ENCODE measurements at regions not wholly inside any gene's neighbourhood (a gene's known extent, or its start where the extent isn't known, plus 50 kb on each side); places are given as distances from the start of the nearest gene placed in this dataset.
"Not testable (repeated sequence)": the region's sequence is repeated elsewhere in the genome, so short reads cannot be mapped to it uniquely, and the experiment has no call there.

DNA sequence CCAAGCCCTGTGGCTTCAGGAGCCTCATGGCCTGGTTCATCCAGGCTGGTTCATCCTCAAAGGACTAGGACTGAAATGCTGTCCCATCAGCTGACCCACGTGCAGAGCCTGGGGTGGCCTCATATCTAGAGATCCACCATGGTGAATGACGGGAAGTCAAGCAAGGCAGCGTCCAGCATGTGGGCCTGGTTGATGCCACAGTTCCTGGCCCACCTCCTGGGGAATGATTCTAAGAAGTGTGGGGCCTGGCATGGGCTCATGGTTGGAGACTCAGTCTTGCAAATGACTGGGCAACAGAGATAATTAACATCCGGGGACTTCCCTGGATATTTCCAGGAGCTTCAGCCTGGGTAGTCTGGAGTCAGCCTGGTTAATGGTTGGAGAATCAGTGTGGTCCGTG, 302.4 kb upstream of the SFSWAP start:
- intact Hi-C loops (cut with DNase I) = no loop called here
- Histone ChIP-seq H3K4me1 (no peaks in the 10 kb centered on the region), H3K36me3 (no peaks in the 10 kb centered on the region), H3K27ac (no peak overlapping the region), H3K27me3 (peaks cover 0 to 66% (median 0%) of the 10 kb centered on the region in 4 donors), H3K4me3 (no peak overlapping the region), H3K9me3 (no peaks in the 10 kb centered on the region)
- TF ChIP-seq, protein P1, sequence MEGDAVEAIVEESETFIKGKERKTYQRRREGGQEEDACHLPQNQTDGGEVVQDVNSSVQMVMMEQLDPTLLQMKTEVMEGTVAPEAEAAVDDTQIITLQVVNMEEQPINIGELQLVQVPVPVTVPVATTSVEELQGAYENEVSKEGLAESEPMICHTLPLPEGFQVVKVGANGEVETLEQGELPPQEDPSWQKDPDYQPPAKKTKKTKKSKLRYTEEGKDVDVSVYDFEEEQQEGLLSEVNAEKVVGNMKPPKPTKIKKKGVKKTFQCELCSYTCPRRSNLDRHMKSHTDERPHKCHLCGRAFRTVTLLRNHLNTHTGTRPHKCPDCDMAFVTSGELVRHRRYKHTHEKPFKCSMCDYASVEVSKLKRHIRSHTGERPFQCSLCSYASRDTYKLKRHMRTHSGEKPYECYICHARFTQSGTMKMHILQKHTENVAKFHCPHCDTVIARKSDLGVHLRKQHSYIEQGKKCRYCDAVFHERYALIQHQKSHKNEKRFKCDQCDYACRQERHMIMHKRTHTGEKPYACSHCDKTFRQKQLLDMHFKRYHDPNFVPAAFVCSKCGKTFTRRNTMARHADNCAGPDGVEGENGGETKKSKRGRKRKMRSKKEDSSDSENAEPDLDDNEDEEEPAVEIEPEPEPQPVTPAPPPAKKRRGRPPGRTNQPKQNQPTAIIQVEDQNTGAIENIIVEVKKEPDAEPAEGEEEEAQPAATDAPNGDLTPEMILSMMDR (IDR thresholded peaks at IDR 0.05) = no peak
- TF ChIP-seq POLR2A (IDR thresholded peaks at IDR 0.05) = no peak
- no peak for DNase-seq
- WGBS, 2 donors = 44 to 84% methylated on average over 2 to 3 of the region's 5 CpGs

DNA sequence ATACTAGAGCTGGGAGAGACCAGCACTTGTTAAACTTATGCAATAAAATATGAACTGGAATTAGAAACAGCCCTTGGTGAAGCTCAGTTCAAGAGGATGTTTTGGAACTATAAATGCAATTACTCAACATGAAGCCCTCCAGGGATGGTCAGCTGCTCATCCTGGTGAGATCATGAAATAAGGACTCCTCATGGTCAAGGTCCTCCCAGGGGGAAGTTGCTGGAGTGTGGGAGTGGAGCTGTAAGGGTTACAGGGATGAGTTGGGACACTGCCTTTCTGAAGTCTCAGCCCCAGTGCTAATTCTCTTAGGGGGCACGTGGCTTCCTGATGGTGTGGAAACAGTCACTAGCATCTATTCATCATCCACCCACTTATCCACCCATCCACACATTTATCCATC, 301.7 kb upstream of the SFSWAP start:
- TF ChIP-seq POLR2A (IDR thresholded peaks at IDR 0.05) = no peak
- TF ChIP-seq, protein P1 (IDR thresholded peaks at IDR 0.05) = no peak
- Histone ChIP-seq H3K4me1 (no peaks in the 10 kb centered on the region), H3K9me3 (no peaks in the 10 kb centered on the region), H3K4me3 (no peak overlapping the region), H3K27ac (no peak overlapping the region), H3K36me3 (no peaks in the 10 kb centered on the region), H3K27me3 (peaks cover 0 to 63% (median 0%) of the 10 kb centered on the region in 4 donors)
- intact Hi-C loops (cut with DNase I) = no loop called here
- no peak for DNase-seq
- WGBS, 2 donors = 50% methylated on average over 1 of the region's 1 CpG

DNA sequence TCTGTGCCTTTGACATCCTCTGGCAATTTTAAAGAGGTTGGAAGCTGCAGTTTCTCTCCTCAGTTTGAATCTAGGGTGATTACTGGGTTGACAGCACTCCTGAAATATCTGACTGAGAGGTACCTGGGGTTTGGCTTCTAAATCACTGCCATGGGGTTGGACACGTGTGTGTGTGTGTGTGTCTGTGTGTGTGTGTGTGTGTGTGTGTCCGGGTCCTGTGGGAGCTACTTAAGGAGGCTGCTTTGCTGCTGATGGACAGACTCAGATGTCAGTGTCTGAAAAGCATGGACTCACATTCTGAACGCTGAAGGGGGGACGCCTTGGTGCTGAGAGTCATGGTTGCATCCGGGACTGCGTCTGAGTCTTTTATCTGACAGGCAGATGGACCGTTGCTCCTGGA, 299.1 kb upstream of the SFSWAP start:
- H3K9me3 ChIP-seq; H3K4me3 ChIP-seq; H3K4me1 ChIP-seq; H3K27ac ChIP-seq; H3K36me3 ChIP-seq; DNase-seq; intact Hi-C loops (cut with DNase I): not testable (repeated sequence)
- peaks cover 0 to 60% (median 0%) of the 10 kb centered on the region in 4 donors for H3K27me3 ChIP-seq
- WGBS, 2 donors = 85% methylated on average over 6 of the region's 7 CpGs; no CpG with 5 or more reads in 1 of the 2 donors

GRCh38 chr12:131413006-131413405, 297.9 kb upstream of the SFSWAP start:
- no peak for DNase-seq
- H3K9me3 ChIP-seq = no peaks in the 10 kb centered on the region
- intact Hi-C loops (cut with DNase I) = no loop called here

DNA sequence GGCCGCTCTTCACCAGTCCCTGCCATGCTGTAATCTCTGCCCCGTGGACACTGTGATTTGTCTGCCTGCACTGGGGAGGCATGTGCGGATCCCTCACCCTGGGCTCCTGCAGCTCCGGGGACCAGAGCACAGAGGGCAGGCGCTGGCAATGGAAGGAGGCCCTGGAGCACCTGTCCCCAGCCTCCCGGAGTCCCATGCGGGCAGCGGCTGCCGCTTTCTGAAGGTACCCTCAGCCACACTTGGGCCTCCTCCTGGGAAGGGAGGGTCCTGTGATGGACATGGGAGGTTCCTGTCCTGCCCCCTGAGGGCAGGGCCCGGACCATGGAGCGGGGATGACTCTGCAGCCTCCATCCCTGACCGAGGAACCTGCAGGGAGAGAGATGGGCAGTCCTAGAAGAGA, 297.4 kb upstream of the SFSWAP start:
- intact Hi-C loops (cut with DNase I) = no loop called here
- H3K9me3 ChIP-seq = no peaks in the 10 kb centered on the region
- TF ChIP-seq POLR2A (IDR thresholded peaks at IDR 0.05) = no peak
- TF ChIP-seq, protein P1 (IDR thresholded peaks at IDR 0.05) = no peak
- H3K4me1 ChIP-seq = no peaks in the 10 kb centered on the region
- H3K27ac ChIP-seq = no peak overlapping the region
- H3K4me3 ChIP-seq = no peak overlapping the region
- no peaks in the 10 kb centered on the region for H3K36me3 ChIP-seq
- H3K27me3 ChIP-seq = peaks cover 0 to 45% (median 0%) of the 10 kb centered on the region in 4 donors
- 86% methylated on average over 3 of the region's 12 CpGs; no CpG with 5 or more reads in 1 of the 2 donors for WGBS, 2 donors
- DNase-seq = no peak

More at GRCh38 chr12:131413006-131413405, 297.9 kb upstream of the SFSWAP start:
- Histone ChIP-seq H3K4me1 (no peaks in the 10 kb centered on the region), H3K27me3 (peaks cover 0 to 48% (median 0%) of the 10 kb centered on the region in 4 donors), H3K36me3 (no peaks in the 10 kb centered on the region), H3K27ac (no peak overlapping the region), H3K4me3 (no peak overlapping the region)
- WGBS, 2 donors = 69 to 84% methylated on average over 7 of the region's 8 CpGs
- TF ChIP-seq, protein P1 (IDR thresholded peaks at IDR 0.05) = no peak
- no peak for TF ChIP-seq POLR2A (IDR thresholded peaks at IDR 0.05)

GRCh38 chr12:131414155-131414922, 296.6 kb upstream of the SFSWAP start:
- H3K27me3 ChIP-seq = peaks cover 0 to 41% (median 0%) of the 10 kb centered on the region in 4 donors
- DNase-seq; intact Hi-C loops (cut with DNase I); H3K27ac ChIP-seq; H3K9me3 ChIP-seq; H3K4me1 ChIP-seq; H3K4me3 ChIP-seq; H3K36me3 ChIP-seq: not testable (repeated sequence)
- WGBS, 2 donors = 0% methylated on average over 1 of the region's 20 CpGs; no CpG with 5 or more reads in 1 of the 2 donors

Measured in esophagus squamous epithelium (tissue), 5 donors.